SK-N-SH (cell line): ENCODE measurements at regions not wholly inside any gene's neighbourhood (a gene's known extent, or its start where the extent isn't known, plus 50 kb on each side); places are given as distances from the start of the nearest gene placed in this dataset.

Source experiments
- MAX ChIP-seq: IDR thresholded peaks from 2 replicates; pipeline ENCODE4 v1.4.0; 2012; ENCODE audit warnings: low read depth
- RAD21 ChIP-seq: IDR thresholded peaks from 2 replicates; pipeline ENCODE4 v1.6.1; 2012; ENCODE audit warnings: mild to moderate bottlenecking, low read length
- RCOR1 ChIP-seq: fragments of 150-350 bp; IDR thresholded peaks from 2 replicates; pipeline ENCODE4 v1.6.1; 2017; ENCODE audit warnings: antibody characterized with exemption, low read length
- REST ChIP-seq: IDR thresholded peaks from 2 replicates; pipeline ENCODE4 v1.6.1; 2012; ENCODE audit warnings: mild to moderate bottlenecking, low read depth, low read length, moderate library complexity
- SMC3 ChIP-seq: IDR thresholded peaks from 2 replicates; pipeline ENCODE4 v1.6.1; 2012; ENCODE audit warnings: low read depth, low read length, improper control_type of control experiment
- TF ChIP-seq, protein P1 (sequence below): fragments of 200-600 bp; sonication (generic); IDR thresholded peaks from 2 replicates; pipeline ENCODE4 v1.6.1; 2017; ENCODE audit warnings: antibody characterized with exemption, mild to moderate bottlenecking, moderate library complexity

- TF ChIP-seq, protein P1, sequence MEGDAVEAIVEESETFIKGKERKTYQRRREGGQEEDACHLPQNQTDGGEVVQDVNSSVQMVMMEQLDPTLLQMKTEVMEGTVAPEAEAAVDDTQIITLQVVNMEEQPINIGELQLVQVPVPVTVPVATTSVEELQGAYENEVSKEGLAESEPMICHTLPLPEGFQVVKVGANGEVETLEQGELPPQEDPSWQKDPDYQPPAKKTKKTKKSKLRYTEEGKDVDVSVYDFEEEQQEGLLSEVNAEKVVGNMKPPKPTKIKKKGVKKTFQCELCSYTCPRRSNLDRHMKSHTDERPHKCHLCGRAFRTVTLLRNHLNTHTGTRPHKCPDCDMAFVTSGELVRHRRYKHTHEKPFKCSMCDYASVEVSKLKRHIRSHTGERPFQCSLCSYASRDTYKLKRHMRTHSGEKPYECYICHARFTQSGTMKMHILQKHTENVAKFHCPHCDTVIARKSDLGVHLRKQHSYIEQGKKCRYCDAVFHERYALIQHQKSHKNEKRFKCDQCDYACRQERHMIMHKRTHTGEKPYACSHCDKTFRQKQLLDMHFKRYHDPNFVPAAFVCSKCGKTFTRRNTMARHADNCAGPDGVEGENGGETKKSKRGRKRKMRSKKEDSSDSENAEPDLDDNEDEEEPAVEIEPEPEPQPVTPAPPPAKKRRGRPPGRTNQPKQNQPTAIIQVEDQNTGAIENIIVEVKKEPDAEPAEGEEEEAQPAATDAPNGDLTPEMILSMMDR = no peak
- no peak for TF ChIP-seq SMC3
- no peak for TF ChIP-seq RAD21
- no peak for TF ChIP-seq REST
- TF ChIP-seq MAX = no peak
- TF ChIP-seq RCOR1 = no peak
Measured at GRCh38 chr1:38403667-38404066, 357.1 kb upstream of the POU3F1 start.
